NCI-H446 treated with DMSO at 0.1 percent for 48 hours (cell line): ENCODE measurements at regions not wholly inside any gene's neighbourhood (a gene's known extent, or its start where the extent isn't known, plus 50 kb on each side); places are given as distances from the start of the nearest gene placed in this dataset.
"Not testable (repeated sequence)": the region's sequence is repeated elsewhere in the genome, so short reads cannot be mapped to it uniquely, and the experiment has no call there.

Experiments used
- DNase-seq: peaks from one replicate; lab custom pipeline; 2025; lab: John Stamatoyannopoulos, UW

DNA sequence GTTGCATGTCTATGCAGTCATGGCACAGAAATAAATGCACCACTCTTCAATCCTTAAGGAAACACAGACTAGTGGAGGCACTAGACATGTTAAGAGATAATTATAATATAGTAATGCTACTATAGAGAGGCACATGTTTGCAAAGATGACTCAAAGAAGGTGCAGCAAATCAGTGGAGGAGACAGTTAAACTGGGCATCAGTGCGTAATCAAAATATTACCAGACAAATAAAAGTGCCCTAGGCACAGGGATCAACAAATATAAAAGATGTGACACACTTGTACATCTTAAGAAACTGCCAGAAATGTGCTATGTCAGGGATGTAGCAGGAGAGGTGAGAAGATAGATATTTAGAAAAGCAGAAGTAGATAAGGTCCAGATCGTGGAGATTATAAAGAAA is 642.1 kb downstream of the SLCO4C1 start:
- no peak for DNase-seq

DNA sequence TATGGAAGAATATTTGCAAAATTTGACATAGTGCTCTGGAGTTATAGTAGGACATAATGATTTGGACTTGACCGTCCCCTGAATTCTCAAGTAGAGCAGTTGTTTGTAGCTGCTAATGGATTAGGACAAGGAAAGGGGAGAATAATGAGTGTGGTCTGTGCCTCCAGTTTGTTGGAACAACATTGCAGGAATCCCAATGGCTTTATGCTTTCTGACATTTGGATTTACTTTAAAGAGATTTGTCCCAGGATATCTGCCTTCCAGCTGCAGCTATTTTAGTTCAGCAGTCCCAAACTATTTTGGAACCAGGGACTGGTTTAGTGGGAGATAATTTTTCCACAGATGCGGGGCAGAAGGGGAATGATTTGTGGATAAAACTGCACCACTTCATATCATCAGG is 648.2 kb downstream of the SLCO4C1 start:
- DNase-seq, result no peak

DNA sequence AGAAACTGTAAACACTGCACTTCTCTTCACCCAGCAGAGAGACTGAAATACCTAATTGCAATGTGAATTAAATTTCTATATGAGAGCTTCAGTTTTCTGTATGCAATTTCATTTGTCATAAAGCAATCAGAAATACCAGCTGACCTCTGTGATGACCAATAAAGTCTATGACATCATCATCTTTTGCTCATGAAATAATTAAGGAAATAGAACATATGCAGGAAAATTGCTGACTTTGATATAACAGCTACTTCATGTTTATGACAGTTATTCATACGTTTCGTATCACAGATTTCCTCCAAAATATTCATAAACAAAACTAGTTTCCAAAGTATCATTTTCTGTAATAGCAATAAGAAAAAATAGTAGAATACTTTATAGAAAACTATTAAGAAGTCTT is 652.3 kb downstream of the SLCO4C1 start:
- DNase-seq, result no peak

DNA sequence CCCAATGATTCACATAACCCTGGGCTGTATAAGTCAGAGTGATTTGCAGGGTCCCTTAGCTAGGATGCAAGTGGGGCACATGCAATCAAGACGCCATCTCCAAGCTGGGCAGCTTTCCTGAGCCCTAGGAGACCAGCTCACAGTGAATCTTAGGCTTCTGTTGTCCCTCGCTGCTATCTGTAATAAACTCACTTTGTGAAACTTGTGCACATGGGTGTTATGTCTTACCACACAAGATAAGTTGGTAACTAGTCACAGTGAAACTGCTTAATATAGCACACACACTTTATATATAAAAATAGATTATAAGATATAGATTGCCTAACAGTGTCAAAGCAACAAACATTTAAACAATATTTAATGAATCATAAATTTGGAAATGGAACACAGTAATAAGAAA is 658.5 kb downstream of the SLCO4C1 start:
- no peak for DNase-seq

DNA sequence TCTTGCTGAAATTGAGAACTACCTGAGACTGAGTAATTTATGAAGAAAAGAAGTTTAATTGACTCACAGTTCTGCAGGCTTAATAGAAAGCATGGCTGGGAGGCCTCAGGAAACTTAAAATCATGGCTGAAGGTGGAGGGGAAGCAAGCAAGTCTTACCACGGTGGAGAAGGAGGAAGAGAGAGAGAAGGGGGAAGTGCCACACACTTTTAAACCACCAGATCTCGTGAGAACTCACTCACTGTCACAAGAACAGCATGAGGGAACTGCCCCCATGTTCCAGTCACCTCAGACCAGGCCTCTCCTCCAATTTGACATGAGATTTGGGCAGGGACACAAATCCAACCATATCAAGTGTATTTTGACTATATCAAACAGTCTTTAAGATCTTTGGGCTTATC is 668.3 kb downstream of the SLCO4C1 start:
- not testable (repeated sequence) for DNase-seq

DNA sequence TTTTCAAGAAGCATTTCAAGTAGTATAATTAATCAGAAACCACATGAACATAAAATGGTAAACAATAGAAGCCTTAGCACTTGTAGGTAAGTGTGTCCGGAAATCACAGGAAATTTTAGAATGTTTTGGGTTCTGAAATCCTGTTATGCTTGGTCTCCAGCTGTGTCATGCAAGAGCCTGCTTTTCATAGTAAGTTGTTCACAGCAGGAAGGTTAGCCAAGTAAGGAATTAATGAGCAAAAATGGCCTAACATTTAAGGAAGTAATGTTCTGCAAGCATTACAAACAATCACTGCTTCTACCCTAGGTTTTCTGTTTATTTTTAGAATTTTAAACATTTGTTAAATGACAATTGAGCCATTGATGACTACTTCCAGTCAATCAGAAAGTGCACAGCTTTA is 669.5 kb downstream of the SLCO4C1 start:
- no peak for DNase-seq

DNA sequence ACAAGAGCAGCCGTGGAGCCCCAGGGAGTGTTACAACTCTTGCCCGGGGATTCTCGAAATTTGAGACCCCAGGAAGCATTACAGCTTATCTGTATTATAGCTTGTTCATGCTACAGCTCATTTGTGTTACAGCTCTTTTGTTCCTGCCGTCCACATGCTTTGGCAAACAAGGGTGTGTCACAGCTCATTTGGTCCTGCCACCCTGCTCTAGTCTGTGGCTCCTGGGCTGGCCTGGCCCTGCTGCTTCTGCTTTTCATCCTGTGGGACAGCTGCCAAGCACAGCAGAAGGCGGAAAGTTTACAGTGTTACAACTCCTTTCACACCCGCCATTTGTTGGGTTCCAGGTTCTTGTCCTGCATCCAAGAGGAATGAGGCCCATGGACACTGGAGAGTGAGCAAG is 685.0 kb downstream of the SLCO4C1 start:
- no peak for DNase-seq

DNA sequence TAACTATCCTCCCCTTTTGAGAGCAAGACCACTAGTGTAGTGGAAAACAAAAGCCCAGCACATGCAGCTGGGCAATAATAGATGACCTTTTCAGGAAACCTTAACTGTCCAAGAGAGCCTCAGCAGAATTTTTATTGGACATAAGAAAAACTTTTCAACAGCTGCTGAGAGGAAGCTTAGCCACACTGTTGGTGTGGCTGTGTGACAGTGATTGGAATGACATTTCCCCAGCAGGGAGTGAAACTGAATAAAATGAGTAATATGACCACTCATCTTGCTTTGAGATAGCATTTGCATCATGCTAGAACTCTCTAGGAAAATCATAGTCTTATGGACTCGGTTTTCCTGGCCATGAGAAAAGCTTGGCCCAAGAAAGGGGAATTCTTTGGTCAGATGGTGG is 687.8 kb downstream of the SLCO4C1 start:
- DNase-seq, result no peak

DNA sequence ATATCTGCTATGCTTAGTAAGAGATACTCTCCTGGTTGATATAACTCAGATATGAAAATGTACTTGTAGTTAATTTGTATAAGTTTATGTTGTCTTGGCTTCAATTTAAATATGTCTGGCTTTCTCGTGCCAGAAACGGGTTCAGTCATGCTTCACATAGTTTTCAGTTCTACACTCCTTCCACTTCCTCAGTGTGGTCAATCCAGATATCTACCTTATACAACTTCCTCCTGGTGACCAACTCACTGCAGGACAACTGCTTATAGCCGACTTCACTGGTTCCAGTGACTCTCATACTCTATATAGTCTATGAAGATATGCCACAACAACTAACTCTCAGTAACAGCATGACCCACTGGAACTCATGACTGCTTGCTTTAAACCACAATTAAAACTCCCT is 690.4 kb downstream of the SLCO4C1 start:
- no peak for DNase-seq

DNA sequence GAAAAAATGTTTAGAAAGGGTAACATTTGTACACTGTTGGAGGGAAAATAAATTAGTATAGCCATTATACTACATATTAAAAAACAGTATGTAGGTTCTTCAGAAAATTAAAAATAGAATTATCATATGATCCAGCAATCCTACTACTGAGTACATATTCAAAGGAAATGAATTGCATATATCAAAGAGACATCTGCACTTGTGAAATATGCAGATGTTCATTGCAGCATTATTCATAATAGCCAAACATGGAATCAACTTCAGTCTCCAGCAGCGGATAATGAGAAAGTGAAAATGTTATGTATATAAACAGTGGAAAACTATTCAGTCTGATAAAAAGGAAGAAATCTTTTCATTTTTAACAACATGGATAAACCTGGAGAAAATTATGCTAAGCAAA is 695.5 kb downstream of the SLCO4C1 start:
- DNase-seq, result no peak

DNA sequence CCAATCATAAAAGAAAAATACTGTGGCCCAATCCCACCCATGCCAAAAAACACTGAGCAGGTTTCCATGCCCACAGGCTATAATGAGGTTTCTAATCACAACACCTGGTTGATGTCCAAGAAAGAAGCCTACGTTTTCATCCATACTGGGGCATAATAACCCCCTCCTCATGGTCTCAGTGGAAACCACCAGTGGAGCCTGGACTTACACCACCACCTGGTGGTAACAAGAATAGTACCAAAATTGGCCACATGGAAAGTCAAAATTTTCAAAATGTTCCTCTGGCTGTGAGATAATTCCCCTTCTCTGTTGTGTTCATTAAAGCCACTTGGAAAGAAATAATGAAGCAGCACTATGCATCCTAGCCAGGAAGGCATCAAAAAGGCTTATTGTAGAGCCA is 687.3 kb upstream of the ST8SIA4 start:
- DNase-seq, result no peak

DNA sequence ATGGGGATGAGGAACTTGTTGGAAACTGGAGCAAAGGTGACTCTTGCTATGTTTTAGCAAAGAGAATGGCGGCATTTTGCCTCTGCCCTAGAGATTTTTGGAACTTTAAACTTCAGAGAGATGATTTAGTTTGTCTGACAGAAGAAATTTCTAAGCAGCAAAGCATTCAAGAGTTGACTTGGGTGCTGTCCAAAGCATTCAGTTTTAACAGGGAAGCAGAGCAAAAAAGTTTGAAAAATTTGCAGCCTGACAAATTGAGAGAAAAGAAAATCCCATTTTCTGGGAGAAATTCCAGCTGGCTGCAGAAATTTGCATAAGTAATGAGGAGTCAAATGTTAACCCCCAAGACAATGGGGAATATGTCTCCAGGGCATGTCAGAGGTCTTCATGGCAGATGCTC is 682.3 kb upstream of the ST8SIA4 start:
- DNase-seq, result no peak

DNA sequence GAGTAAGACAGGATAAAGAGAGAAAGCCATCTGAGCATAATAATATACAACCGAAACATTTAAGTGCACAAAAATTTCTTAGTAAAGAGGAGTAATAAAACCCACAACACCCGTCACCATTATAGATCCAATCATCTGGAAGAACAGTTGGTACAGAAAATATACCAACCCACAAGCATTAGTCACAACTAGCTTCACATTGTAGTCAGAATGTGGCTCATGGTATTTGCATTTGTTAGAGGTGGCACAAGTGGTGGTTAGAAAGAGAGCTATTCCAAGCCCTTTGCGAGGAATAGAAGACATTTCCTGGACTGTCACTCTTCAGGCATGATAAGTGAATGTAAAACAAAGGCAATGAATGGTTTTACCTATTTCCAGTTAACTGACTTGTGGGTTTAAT is 677.5 kb upstream of the ST8SIA4 start:
- no peak for DNase-seq

DNA sequence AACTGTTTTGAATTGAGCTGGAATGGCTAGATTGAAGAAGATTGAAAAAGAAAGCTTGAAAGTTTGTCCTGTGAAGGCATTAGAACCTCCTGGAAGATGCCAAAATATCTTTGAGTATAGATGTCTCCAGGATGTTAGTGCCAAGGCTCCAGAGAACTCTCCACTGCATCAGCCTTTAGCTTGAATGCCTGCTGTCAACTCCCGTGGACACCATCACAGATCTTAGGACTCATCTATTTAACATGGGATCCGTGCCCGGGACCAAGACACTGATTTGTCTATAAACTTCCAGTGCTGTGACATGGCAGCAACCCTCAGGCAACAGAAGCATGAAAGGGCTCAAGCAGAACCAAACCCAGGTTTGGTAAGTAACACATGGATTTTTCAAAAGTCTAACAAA is 670.9 kb upstream of the ST8SIA4 start:
- DNase-seq, result no peak

DNA sequence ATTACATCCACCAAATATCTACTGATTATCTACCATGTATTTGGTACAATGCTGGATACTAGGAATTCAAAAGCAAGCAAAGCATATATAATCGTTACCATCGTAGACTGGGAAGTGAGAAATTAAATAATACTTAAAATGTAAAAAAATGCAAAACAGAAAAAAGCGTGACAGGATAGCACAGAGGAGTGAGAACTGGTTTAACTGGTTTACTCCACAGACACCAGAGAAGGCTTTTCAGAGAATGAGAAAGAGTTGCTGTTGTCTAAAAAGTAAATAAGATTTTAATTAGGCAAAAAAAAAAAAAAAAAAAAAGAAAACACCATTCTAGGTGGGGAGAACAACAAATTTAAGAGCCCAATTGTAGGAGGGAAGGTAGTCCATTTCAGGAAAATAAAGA is 657.9 kb upstream of the ST8SIA4 start:
- no peak for DNase-seq

DNA sequence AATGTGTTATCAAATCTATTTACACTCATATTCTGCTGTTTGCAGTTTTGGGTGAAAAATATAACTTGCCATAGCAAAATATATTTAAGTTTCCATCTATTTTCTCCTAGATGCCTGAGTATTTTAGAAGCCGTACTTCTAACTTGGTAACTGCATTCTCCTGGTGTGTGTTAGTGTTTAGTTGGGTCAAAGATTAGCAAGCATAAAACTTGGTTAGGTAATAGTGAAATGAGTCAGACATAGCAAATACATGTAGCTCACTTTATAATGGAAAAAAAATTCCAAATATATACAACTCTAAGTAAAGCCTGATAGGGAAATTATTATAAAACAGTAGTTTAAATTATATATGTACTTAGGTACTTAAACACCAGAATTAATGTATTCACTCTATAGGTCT is 640.7 kb upstream of the ST8SIA4 start:
- no peak for DNase-seq

DNA sequence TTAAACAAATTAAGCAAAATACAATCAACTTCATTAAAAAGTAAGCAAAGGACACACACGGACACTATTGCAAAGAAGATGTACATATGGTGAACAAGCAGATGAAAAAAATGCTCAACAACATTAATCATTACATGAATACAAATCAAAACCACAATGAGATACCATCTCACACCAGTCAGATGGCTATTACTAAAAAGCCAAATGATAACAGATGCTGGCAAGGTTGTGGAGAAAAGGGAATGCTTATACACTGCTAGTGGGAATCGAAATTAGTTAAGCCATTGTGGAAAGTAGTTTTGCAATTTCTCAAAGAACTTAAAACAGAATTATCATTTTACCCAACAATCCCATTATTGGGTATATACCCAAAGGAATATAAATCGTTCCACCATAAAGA is 636.2 kb upstream of the ST8SIA4 start:
- no peak for DNase-seq

DNA sequence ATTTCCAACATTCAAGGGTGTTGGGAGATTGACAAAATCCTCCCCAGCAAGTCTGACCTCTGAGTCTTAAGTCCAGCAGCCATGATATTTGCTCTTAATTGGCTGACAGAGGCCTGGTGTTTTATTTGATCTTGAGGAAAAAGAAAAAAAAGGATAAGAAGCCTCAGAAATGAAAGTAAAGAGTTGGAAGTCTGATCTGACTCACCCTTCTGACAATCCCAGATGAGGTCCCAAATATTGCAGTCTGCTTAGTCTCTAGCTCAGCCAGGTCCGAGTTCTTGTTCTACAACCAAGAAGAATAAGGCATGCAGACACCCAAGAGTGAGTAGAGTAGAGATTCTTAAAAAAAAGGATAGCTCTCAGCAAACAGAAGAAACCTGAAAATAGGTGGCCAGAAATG is 632.5 kb upstream of the ST8SIA4 start:
- DNase-seq, result no peak

DNA sequence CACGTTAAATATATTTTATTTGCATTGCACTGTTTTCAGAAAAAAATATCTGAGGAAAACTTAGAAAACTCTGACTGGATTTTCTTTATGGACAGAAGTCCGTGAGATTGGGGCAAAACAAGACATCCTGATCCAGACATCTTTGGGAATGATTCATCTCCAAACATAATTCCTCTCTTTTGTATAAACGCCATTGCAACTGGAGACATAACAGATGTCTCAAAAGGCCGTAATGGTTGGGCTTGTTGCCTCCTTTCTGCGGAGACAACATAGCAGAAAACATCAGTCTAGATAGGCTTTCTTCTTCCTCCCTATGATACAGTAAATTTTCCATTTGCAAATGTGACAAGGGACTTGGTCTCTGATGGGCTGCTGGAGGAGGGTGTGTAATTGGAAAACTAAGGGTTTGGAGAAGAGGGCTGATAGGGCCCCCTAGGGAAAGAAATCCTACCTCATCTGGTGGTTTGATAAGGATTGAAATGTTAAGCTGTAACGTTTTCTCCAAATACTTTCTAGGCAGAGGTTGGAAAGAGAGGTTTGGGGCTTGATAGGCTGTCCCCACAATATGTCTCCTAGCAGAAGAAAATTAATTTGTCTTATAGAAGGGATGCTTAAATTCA is 631.5 kb upstream of the ST8SIA4 start:
- DNase-seq, result no peak

DNA sequence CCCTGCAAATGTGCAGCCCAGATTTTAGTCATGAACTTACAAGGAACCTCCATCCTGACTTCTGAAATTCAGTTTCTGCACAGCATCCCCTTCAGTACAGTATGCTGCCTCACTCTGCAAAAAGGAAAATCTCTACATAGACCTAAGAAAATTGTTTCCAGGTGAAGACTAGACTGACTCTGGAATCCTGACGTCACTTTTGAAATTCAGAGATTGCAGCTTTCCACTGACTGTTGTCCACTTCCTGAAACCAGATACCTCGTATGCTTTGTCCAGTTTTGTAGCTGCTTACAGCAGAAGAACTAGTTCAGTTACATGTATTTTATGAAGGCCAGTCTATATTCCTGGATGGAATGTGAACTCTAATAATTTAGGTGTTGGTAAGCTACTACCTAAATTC is 629.3 kb upstream of the ST8SIA4 start:
- no peak for DNase-seq

DNA sequence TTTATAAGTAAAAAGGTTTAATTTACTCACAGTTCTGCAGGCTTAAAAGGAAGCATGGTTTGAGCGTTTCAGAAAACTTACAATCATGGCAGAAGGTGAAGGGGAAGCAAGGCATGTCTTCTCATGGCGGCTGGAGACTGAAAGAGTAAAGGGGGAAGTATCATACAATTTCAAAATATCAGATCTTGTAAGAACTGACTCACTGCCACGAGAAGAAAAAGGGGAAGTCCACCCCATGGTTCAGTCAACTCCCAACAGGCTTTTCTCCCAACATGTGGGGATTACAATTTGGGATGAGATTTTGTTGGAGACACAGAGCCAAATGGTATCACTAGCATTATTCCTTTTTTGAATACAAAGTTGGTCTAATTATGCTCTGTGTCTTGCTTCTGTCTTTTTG is 627.9 kb upstream of the ST8SIA4 start:
- DNase-seq, result no peak

DNA sequence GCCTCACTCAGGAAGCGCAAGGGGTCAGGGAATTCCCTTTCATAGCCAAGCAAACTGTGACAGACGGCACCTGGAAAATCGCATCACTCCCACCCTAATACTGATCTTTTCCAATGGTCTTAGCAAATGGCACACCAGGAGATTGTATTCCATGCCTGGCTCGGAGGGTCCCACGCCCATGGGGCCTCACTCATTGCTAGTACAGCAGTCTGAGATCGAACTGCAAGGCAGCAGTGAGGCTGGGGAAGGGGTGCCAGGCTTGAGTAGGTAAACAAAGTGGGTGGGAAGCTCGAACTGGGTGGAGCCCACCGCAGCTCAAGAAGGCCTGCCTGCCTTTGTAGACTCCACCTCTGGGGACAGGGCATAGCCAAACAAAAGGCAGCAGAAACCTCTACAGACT is 626.0 kb upstream of the ST8SIA4 start:
- not testable (repeated sequence) for DNase-seq

DNA sequence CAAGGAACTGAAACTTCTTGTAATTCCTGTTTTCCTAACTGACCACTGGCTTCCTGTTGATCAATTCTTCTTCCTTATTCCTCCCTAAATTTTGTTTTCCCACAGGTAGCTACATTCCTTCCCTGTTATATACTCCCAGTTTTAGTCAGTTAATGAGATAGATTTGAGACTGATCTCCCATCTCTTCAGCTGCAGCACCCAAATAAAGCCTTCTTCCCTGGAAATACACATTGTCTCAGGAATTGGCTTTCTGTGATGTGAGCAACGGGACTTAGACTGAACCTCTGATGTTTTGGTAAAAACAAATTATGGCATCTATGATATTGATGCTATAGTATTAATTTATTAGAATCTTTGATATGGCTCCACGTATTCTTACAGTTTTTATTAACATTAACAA is 617.3 kb upstream of the ST8SIA4 start:
- DNase-seq, result no peak

DNA sequence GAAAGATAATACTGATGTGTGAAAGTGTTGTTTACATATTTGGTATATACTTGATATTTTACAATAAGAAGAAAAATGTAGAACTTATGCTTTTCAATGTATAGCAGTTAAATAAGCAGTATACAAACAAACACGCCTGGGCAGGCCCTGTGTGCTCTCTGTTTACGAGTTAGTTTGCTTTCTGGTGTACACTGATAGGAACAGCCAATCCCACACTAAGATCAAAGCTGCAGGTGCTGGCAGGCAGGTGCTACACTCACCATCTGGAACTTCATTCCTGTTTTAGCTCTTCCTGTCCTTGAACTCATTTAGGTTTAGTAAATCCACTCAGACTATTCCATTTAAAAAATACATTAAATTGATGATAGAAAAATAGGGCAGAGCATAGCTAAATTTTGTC is 614.7 kb upstream of the ST8SIA4 start:
- DNase-seq, result no peak

DNA sequence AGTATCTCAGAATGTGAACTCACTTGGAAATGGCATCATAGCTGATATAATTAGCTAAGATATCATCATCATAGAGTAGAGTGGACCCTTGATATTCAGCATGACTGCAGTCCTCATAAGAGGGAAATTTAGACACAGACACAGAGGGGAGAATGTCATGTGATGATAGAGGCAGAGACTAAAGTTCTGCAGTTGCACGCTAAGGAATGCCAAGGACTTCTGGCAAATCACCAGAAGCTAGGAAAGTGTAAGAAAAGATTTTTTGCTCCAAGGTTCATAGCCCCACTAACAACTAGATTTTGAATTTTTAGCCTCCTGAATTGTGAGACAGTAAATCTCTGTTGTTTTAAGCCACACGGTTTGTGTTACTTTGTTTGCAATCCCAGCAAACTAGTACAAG is 612.6 kb upstream of the ST8SIA4 start:
- DNase-seq, result no peak
